KMS-11 (cell line): ENCODE measurements at regions not wholly inside any gene's neighbourhood (a gene's known extent, or its start where the extent isn't known, plus 50 kb on each side); places are given as distances from the start of the nearest gene placed in this dataset.

Experiments used
- H2AFZ ChIP-seq: fragments of 200-600 bp; sonication (generic); 2 replicates; pipeline ENCODE4 v1.6.1; 2016; ENCODE audit warnings: antibody characterized with exemption, mixed run types, low read depth
- H3K27ac ChIP-seq: fragments of 200-600 bp; sonication (generic); 2 replicates; pipeline ENCODE4 v1.6.1; 2016; ENCODE audit warnings: mild to moderate bottlenecking, mixed run types
- H3K27me3 ChIP-seq: fragments of 200-600 bp; sonication (generic); 2 replicates; pipeline ENCODE4 v1.6.1; 2017; ENCODE audit warnings: mild to moderate bottlenecking, low read depth, mixed run types, moderate library complexity; ENCODE audit not compliant: insufficient read depth
- H3K36me3 ChIP-seq: fragments of 200-600 bp; sonication (generic); 2 replicates; pipeline ENCODE4 v1.6.1; 2017; ENCODE audit warnings: mild to moderate bottlenecking, mixed run types; ENCODE audit not compliant: insufficient read depth
- H3K4me1 ChIP-seq: fragments of 200-600 bp; sonication (generic); 2 replicates; pipeline ENCODE4 v1.6.1; 2016; ENCODE audit warnings: mild to moderate bottlenecking, low read depth, mixed run types; ENCODE audit not compliant: poor library complexity, severe bottlenecking
- H3K4me2 ChIP-seq: fragments of 200-600 bp; sonication (generic); 2 replicates; pipeline ENCODE4 v1.7.0; 2016; ENCODE audit warnings: mild to moderate bottlenecking, mixed run types
- H3K4me3 ChIP-seq: fragments of 200-600 bp; sonication (generic); IDR thresholded peaks from 2 replicates; pipeline ENCODE4 v1.6.1; 2017; ENCODE audit warnings: low read depth, low read length, mixed read lengths; ENCODE audit not compliant: insufficient read depth
- H3K79me2 ChIP-seq: fragments of 200-600 bp; sonication (generic); 2 replicates; pipeline ENCODE4 v1.6.1; 2016; ENCODE audit warnings: low read depth, mixed run types; ENCODE audit not compliant: insufficient read depth
- H3K9ac ChIP-seq: fragments of 200-600 bp; sonication (generic); 2 replicates; pipeline ENCODE4 v1.6.1; 2016; ENCODE audit warnings: mild to moderate bottlenecking, mixed run types
- H4K20me1 ChIP-seq: fragments of 200-600 bp; sonication (generic); 2 replicates; pipeline ENCODE4 v1.6.1; 2016; ENCODE audit warnings: mild to moderate bottlenecking, mixed run types; ENCODE audit not compliant: insufficient read depth
- CTCF ChIP-seq: fragments of 200-600 bp; sonication (generic); conservative IDR thresholded peaks from 2 replicates; pipeline ENCODE4 v1.6.1; 2017; ENCODE audit warnings: low read depth, mild to moderate bottlenecking, antibody characterized with exemption, low read length, moderate library complexity, mixed read lengths

GRCh38 chr20:50341880-50342637, 151.4 kb downstream of the CEBPB start:
- H3K4me2 ChIP-seq = no peak overlapping the region
- no peaks in the 10 kb centered on the region for H4K20me1 ChIP-seq
- H3K36me3 ChIP-seq = no peaks in the 10 kb centered on the region
- no peak overlapping the region for H2AFZ ChIP-seq
- no peak overlapping the region for H3K9ac ChIP-seq
- TF ChIP-seq CTCF = no peak
- no peaks in the 10 kb centered on the region for H3K79me2 ChIP-seq
- H3K4me1 ChIP-seq = peaks cover 26% of the 10 kb centered on the region
- H3K27ac ChIP-seq = no peak overlapping the region
- H3K27me3 ChIP-seq = peaks cover 54% of the 10 kb centered on the region
- no peak overlapping the region for H3K4me3 ChIP-seq

DNA sequence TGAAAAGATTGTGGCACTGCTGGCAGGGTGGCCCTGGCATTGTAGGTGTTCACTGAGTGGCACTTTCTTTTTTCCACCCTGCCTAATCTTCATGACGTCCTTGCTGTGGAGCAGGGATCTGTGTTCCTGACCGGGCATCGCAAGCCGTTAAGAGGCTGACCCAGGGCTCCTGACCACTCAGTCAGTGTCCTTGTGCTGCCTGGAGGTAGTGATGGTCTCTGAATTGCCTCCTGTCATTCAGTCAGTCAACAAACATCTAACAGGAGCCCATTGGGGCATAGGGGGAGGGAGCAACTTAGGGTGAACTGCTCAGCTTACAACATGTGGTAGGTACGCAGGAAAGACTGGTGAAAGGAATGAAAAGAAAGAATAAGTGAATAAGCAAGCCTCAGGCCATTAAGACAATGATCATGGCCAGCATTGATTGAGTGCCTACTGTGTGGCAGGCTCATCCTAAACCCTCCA, 152.0 kb downstream of the CEBPB start:
- no peaks in the 10 kb centered on the region for H4K20me1 ChIP-seq
- peaks cover 26% of the 10 kb centered on the region for H3K4me1 ChIP-seq
- no peak overlapping the region for H2AFZ ChIP-seq
- H3K79me2 ChIP-seq = no peaks in the 10 kb centered on the region
- no peak overlapping the region for H3K4me3 ChIP-seq
- H3K36me3 ChIP-seq = no peaks in the 10 kb centered on the region
- no peak overlapping the region for H3K9ac ChIP-seq
- H3K27ac ChIP-seq = no peak overlapping the region
- no peak overlapping the region for H3K4me2 ChIP-seq
- H3K27me3 ChIP-seq = peaks cover 57% of the 10 kb centered on the region
- no peak for TF ChIP-seq CTCF

DNA sequence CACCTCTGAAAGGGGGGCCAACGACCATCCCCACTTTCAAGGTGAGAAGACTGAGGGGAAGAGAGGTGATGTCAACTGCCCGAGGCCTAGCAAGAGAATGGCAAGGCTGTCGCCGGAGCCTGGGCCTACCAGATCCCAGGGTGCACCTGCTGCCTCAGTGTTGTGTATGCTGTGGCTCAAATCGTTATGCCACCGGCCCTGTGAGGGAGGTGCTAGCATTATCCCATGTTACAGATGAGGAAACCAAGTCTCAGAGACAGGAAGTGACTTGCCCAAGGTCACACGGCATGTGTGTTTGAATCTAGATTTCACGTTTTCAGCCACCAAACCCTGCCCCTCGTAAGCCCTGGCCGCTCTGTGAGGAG, 152.5 kb downstream of the CEBPB start:
- Histone ChIP-seq H3K79me2 (no peaks in the 10 kb centered on the region), H3K4me1 (peaks cover 22% of the 10 kb centered on the region), H3K4me3 (no peak overlapping the region), H3K27me3 (peaks cover 61% of the 10 kb centered on the region), H3K4me2 (no peak overlapping the region), H2AFZ (no peak overlapping the region), H3K27ac (no peak overlapping the region), H3K36me3 (no peaks in the 10 kb centered on the region), H4K20me1 (no peaks in the 10 kb centered on the region), H3K9ac (no peak overlapping the region)
- TF ChIP-seq CTCF = no peak

GRCh38 chr20:50343490-50344179, 153.0 kb downstream of the CEBPB start:
- TF ChIP-seq CTCF = no peak
- Histone ChIP-seq H4K20me1 (no peaks in the 10 kb centered on the region), H3K4me3 (no peak overlapping the region), H3K9ac (no peak overlapping the region), H2AFZ (no peak overlapping the region), H3K36me3 (no peaks in the 10 kb centered on the region), H3K4me2 (no peak overlapping the region), H3K4me1 (peaks cover 17% of the 10 kb centered on the region), H3K27me3 (peaks cover 64% of the 10 kb centered on the region), H3K27ac (no peak overlapping the region), H3K79me2 (no peaks in the 10 kb centered on the region)
